HUES64 (cell line): ENCODE measurements at regions not wholly inside any gene's neighbourhood (a gene's known extent, or its start where the extent isn't known, plus 50 kb on each side); places are given as distances from the start of the nearest gene placed in this dataset.

Source experiments
- H3K27ac ChIP-seq: 2 replicates; pipeline ENCODE4 v1.7.0; 2013; ENCODE audit warnings: low read depth, low read length, inconsistent platforms
- H3K27me3 ChIP-seq: 2 replicates; pipeline ENCODE4 v1.6.1; 2013; ENCODE audit warnings: mild to moderate bottlenecking, low read length; ENCODE audit not compliant: insufficient read depth
- H3K36me3 ChIP-seq: 2 replicates; pipeline ENCODE4 v1.6.1; 2013; ENCODE audit warnings: mild to moderate bottlenecking, low read length; ENCODE audit not compliant: insufficient read depth
- H3K4me1 ChIP-seq: 2 replicates; pipeline ENCODE4 v1.6.1; 2013; ENCODE audit warnings: mild to moderate bottlenecking, low read length, moderate library complexity; ENCODE audit not compliant: insufficient read depth
- H3K4me3 ChIP-seq: 2 replicates; pipeline ENCODE4 v1.5.1; 2013; ENCODE audit warnings: mild to moderate bottlenecking, low read length, moderate library complexity
- H3K9ac ChIP-seq: 2 replicates; pipeline ENCODE4 v1.6.1; 2013; ENCODE audit warnings: mild to moderate bottlenecking, low read depth, low read length
- H3K9me3 ChIP-seq: 2 replicates; pipeline ENCODE4 v1.6.1; 2013; ENCODE audit warnings: low read depth, low read length; ENCODE audit not compliant: insufficient read depth
- WGBS: fragments of 150-250, 120-280 bp; methylation state at CpG from one replicate; pipeline ENCODE4 v1.1.7; 2013; ENCODE audit warnings: missing lambda C conversion rate; 5-methylcytosine and 5-hydroxymethylcytosine counted together

- no peak overlapping the region for H3K4me3 ChIP-seq
- H3K36me3 ChIP-seq, result no peaks in the 10 kb centered on the region
- H3K27me3 ChIP-seq, result no peaks in the 10 kb centered on the region
- no peak overlapping the region for H3K9ac ChIP-seq
- WGBS, result 93% methylated on average over 3 of the region's 3 CpGs
- H3K27ac ChIP-seq, result no peak overlapping the region
- H3K9me3 ChIP-seq, result no peaks in the 10 kb centered on the region
- H3K4me1 ChIP-seq, result no peaks in the 10 kb centered on the region
Observed at GRCh38 chr11:19646921-19647320, 65.7 kb upstream of the NAV2 start.

DNA sequence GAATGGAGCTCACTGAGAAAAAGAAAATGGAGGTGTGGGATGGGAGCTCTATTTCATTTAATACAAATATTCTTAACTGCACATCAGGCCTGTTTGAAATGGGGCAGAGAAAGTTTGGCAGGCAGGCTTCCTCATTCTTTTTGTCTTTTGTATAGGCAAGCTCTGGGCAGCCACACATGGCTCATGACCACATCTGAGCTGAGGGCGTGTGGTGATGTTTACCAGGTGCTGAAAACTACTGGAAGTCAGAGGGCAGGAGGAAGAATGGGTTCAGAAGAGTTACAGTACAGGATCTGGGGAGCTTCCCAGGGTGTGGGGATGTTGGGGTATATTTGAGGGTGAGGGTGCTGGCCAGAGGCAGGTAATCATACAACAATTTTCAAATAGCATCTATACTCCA, 66.3 kb upstream of the NAV2 start:
- Histone ChIP-seq H3K9ac (no peak overlapping the region), H3K4me3 (no peak overlapping the region), H3K4me1 (no peaks in the 10 kb centered on the region), H3K36me3 (no peaks in the 10 kb centered on the region), H3K27me3 (no peaks in the 10 kb centered on the region), H3K27ac (no peak overlapping the region), H3K9me3 (no peaks in the 10 kb centered on the region)
- WGBS, result 87% methylated on average over 1 of the region's 1 CpG

GRCh38 chr11:19644316-19644715, 68.3 kb upstream of the NAV2 start:
- Histone ChIP-seq H3K27me3 (no peaks in the 10 kb centered on the region), H3K27ac (no peak overlapping the region), H3K4me3 (no peak overlapping the region), H3K4me1 (no peaks in the 10 kb centered on the region), H3K36me3 (no peaks in the 10 kb centered on the region), H3K9ac (no peak overlapping the region), H3K9me3 (no peaks in the 10 kb centered on the region)
- 93% methylated on average over 4 of the region's 4 CpGs for WGBS

- 97% methylated on average over 6 of the region's 6 CpGs for WGBS
- no peaks in the 10 kb centered on the region for H3K36me3 ChIP-seq
- H3K9me3 ChIP-seq, result no peaks in the 10 kb centered on the region
- H3K4me3 ChIP-seq, result no peak overlapping the region
- no peaks in the 10 kb centered on the region for H3K4me1 ChIP-seq
- no peak overlapping the region for H3K9ac ChIP-seq
- H3K27ac ChIP-seq, result no peak overlapping the region
- H3K27me3 ChIP-seq, result no peaks in the 10 kb centered on the region
Observed at GRCh38 chr11:19642185-19643158, 70.2 kb upstream of the NAV2 start.

DNA sequence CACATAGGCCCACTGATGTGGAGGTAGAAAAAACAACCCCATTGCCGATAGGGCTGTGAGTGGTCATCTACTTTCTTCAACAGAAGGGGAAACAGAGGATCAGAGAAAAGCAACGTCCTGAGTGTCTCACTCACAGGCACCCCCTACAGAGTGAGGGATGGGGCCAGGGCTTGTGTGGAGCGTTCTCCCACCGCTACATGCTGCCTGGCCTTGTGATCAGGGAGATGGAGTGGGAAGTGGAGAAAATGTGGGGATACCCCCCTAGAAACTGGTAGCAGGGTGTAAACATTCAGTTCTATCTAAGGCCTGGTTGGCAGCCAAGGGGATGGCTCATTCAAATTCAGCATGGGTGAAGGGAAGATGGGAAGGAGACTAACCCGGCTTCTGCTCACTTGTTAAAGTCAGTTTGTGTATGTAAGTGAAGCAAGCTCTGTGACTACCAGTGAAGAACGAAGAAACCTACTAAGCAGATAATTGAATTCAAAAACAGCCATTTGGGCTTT, 73.0 kb upstream of the NAV2 start:
- Histone ChIP-seq H3K36me3 (no peaks in the 10 kb centered on the region), H3K9me3 (no peaks in the 10 kb centered on the region), H3K27me3 (no peaks in the 10 kb centered on the region), H3K4me3 (no peak overlapping the region), H3K9ac (no peak overlapping the region), H3K4me1 (no peaks in the 10 kb centered on the region), H3K27ac (no peak overlapping the region)
- WGBS, result 84% methylated on average over 6 of the region's 6 CpGs

DNA sequence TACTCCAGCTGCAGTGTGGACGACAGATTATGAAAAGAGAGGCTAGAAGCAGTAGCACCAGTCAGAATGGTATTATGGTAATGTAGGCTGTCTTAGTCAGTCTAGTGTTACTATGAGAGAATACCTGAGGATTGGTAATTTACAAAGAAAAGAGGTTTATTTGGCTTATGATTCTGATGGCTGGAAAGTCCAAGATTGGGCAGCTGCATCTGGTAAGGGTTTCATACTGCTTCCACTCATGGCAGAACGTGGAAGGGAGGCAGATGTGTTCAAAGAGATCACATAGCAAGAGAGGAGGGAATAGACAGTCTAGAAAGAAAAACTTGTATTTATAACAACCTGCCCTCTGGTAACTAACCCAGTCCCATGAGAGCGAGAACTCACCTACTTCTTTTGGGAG, 77.3 kb upstream of the NAV2 start:
- Histone ChIP-seq H3K27me3 (no peaks in the 10 kb centered on the region), H3K4me1 (no peaks in the 10 kb centered on the region), H3K27ac (no peak overlapping the region), H3K9me3 (no peaks in the 10 kb centered on the region), H3K9ac (no peak overlapping the region), H3K4me3 (no peak overlapping the region), H3K36me3 (no peaks in the 10 kb centered on the region)
- 91% methylated on average over 2 of the region's 3 CpGs for WGBS

DNA sequence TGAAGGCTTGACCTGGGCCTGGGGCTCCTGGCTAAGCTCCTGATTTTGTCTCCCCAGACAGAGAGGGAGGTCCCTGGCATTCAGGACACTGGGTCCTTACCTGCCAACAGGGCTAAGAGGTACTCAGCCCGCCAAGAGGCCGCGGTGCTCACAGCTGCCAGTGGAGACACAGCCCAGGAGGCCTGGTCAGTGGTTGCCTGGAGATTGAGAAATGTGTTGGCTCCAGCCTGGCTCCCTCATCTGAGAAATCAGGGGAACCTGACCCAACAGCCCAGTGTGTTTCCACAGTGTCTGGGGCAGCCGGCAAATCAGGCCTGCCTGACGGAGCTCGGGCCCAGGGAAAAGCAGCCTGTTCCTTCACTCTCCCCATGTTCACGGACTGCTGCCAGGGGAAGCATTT, 79.4 kb upstream of the NAV2 start:
- Histone ChIP-seq H3K4me3 (no peak overlapping the region), H3K4me1 (no peaks in the 10 kb centered on the region), H3K36me3 (no peaks in the 10 kb centered on the region), H3K9me3 (no peaks in the 10 kb centered on the region), H3K9ac (no peak overlapping the region), H3K27ac (no peak overlapping the region), H3K27me3 (no peaks in the 10 kb centered on the region)
- WGBS, result 94% methylated on average over 7 of the region's 7 CpGs

DNA sequence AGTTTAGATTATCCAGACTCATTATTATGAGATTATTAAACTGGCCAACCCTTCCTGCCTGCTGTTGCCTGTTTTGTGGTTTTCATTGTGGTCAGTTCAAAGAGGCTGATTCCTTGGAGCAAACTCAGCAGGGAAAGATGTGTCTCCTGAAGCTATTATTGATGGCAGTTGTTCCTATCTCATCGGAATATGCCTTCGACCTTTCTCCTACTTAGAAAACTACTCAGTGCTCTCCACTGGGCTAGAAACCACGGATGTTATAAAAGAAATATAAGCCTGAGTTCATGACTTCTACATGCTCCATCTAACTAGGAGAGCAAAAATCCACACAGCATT, 80.2 kb upstream of the NAV2 start:
- H3K27me3 ChIP-seq, result no peaks in the 10 kb centered on the region
- no peak overlapping the region for H3K4me3 ChIP-seq
- no peak overlapping the region for H3K27ac ChIP-seq
- H3K9ac ChIP-seq, result no peak overlapping the region
- no peaks in the 10 kb centered on the region for H3K4me1 ChIP-seq
- H3K9me3 ChIP-seq, result no peaks in the 10 kb centered on the region
- H3K36me3 ChIP-seq, result no peaks in the 10 kb centered on the region
- WGBS, result 88% methylated on average over 3 of the region's 3 CpGs

GRCh38 chr11:19631712-19632498, 80.7 kb upstream of the NAV2 start:
- H3K27me3 ChIP-seq, result no peaks in the 10 kb centered on the region
- no peaks in the 10 kb centered on the region for H3K4me1 ChIP-seq
- H3K9ac ChIP-seq, result no peak overlapping the region
- no peak overlapping the region for H3K4me3 ChIP-seq
- 88% methylated on average over 9 of the region's 9 CpGs for WGBS
- H3K27ac ChIP-seq, result no peak overlapping the region
- no peaks in the 10 kb centered on the region for H3K36me3 ChIP-seq
- H3K9me3 ChIP-seq, result no peaks in the 10 kb centered on the region

GRCh38 chr11:19628018-19628417, 84.6 kb upstream of the NAV2 start:
- Histone ChIP-seq H3K27me3 (no peaks in the 10 kb centered on the region), H3K4me3 (no peak overlapping the region), H3K9me3 (peaks cover 9% of the 10 kb centered on the region), H3K27ac (no peak overlapping the region), H3K4me1 (no peaks in the 10 kb centered on the region), H3K9ac (no peak overlapping the region), H3K36me3 (no peaks in the 10 kb centered on the region)
- 90% methylated on average over 5 of the region's 5 CpGs for WGBS

GRCh38 chr11:19627566-19627965, 85.1 kb upstream of the NAV2 start:
- Histone ChIP-seq H3K27ac (no peak overlapping the region), H3K9ac (no peak overlapping the region), H3K4me3 (no peak overlapping the region), H3K27me3 (no peaks in the 10 kb centered on the region), H3K9me3 (peaks cover 9% of the 10 kb centered on the region), H3K36me3 (no peaks in the 10 kb centered on the region), H3K4me1 (no peaks in the 10 kb centered on the region)
- WGBS, result 87% methylated on average over 3 of the region's 4 CpGs
